HUDEP-2 (cell line): ENCODE measurements at regions not wholly inside any gene's neighbourhood (a gene's known extent, or its start where the extent isn't known, plus 50 kb on each side); places are given as distances from the start of the nearest gene placed in this dataset.
"Not testable (repeated sequence)": the region's sequence is repeated elsewhere in the genome, so short reads cannot be mapped to it uniquely, and the experiment has no call there.

Experiments
- DNase-seq, 76 experiments: peaks; one replicate each; lab custom pipeline; 2025; ENCODE audit not compliant: unreplicated experiment in 76 of 76; lab: John Stamatoyannopoulos, UW

GRCh38 chr14:48643241-48643640 lies 942.9 kb downstream of the RPS29 start:
- no peak for DNase-seq

- no peak for DNase-seq
Measured at GRCh38 chr14:48628870-48629269, 953.5 kb upstream of the MDGA2 start.

- DNase-seq: no peak
Measured at GRCh38 chr14:48622980-48623379, 947.6 kb upstream of the MDGA2 start.

- DNase-seq: no peak
Measured at GRCh38 chr14:48618057-48618456, 942.7 kb upstream of the MDGA2 start.

- DNase-seq: no peak
Measured at GRCh38 chr14:48616931-48617330, 941.5 kb upstream of the MDGA2 start.

- no peak for DNase-seq
Measured at GRCh38 chr14:48615618-48616017, 940.2 kb upstream of the MDGA2 start.

GRCh38 chr14:48614003-48614402 lies 938.6 kb upstream of the MDGA2 start:
- no peak for DNase-seq

GRCh38 chr14:48606960-48607359 lies 931.6 kb upstream of the MDGA2 start:
- DNase-seq: not testable (repeated sequence)

GRCh38 chr14:48598458-48598857 lies 923.1 kb upstream of the MDGA2 start:
- DNase-seq: no peak

- DNase-seq: no peak
Measured at GRCh38 chr14:48586099-48586498, 910.7 kb upstream of the MDGA2 start.

GRCh38 chr14:48584031-48584430 lies 908.6 kb upstream of the MDGA2 start:
- DNase-seq: no peak

- no peak for DNase-seq
Measured at GRCh38 chr14:48582938-48583337, 907.5 kb upstream of the MDGA2 start.

GRCh38 chr14:48580692-48581091 lies 905.3 kb upstream of the MDGA2 start:
- no peak for DNase-seq

- no peak for DNase-seq
Measured at GRCh38 chr14:48575772-48576171, 900.4 kb upstream of the MDGA2 start.

- no peak for DNase-seq
Measured at GRCh38 chr14:48568688-48569087, 893.3 kb upstream of the MDGA2 start.

GRCh38 chr14:48568252-48568651 lies 892.8 kb upstream of the MDGA2 start:
- no peak for DNase-seq

- no peak for DNase-seq
Measured at GRCh38 chr14:48563489-48563888, 888.1 kb upstream of the MDGA2 start.

- not testable (repeated sequence) for DNase-seq
Measured at GRCh38 chr14:48561438-48561837, 886.0 kb upstream of the MDGA2 start.

GRCh38 chr14:48560421-48560820 lies 885.0 kb upstream of the MDGA2 start:
- DNase-seq: no peak

GRCh38 chr14:48553443-48553842 lies 878.0 kb upstream of the MDGA2 start:
- DNase-seq: no peak

- DNase-seq: no peak
Measured at GRCh38 chr14:48546996-48547395, 871.6 kb upstream of the MDGA2 start.

- DNase-seq: no peak
Measured at GRCh38 chr14:48537600-48537999, 862.2 kb upstream of the MDGA2 start.

GRCh38 chr14:48536318-48536717 lies 860.9 kb upstream of the MDGA2 start:
- DNase-seq: no peak

GRCh38 chr14:48527832-48528231 lies 852.4 kb upstream of the MDGA2 start:
- no peak for DNase-seq
